Activated naive CD4-positive, alpha-beta T cell treated with anti-CD3 and anti-CD28 coated beads, Interleukin-2, amount 50 U/mL, for 16 hours (primary cell): ENCODE measurements at regions not wholly inside any gene's neighbourhood (a gene's known extent, or its start where the extent isn't known, plus 50 kb on each side); places are given as distances from the start of the nearest gene placed in this dataset.

Experiments used
- DNase-seq: peaks from one replicate; pipeline ENCODE4 v3.0.0-alpha.2; 2020

DNA sequence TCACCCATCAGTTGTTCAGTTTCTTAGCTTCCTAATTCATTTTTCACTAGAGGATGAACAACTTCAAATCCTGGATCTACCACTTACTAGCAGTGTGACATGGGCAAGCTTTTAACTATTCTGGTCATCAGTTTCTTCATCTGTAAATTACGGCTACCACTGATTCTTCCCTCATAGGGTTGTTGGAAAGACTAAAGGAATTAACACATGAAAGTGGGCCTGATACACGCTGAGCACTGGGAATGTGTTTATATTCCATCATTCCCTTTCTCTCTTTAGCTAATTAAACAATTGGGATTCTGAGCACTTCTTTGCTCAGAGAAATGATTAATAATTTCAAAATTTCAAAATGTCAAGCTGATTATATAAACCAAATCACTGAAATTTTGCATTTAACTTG lies 862.3 kb upstream of the GCFC2 start:
- no peak for DNase-seq

GRCh38 chr2:76569819-76570218 lies 859.1 kb upstream of the GCFC2 start:
- DNase-seq = no peak

GRCh38 chr2:76567478-76567877 lies 856.8 kb upstream of the GCFC2 start:
- no peak for DNase-seq

DNA sequence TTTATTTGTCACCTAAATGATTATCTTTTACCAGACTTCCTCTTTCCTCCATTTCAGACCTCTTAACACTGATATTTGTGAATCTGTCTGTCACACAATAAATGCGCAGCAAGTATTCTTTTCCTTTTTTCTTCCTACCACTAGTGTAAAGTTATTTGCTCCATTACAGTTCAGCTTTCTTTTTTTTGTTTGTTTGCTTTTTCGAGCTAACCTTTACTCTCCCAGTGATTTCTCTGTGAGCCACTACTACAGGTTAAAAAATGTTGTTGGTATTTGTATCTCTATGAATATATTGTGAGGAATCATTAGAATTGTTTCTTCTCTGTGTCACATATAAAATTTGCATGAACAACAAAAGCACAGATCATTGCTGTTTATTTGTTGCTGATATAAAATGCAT lies 854.0 kb upstream of the GCFC2 start:
- DNase-seq = no peak

GRCh38 chr2:76563730-76564129 lies 853.0 kb upstream of the GCFC2 start:
- no peak for DNase-seq

DNA sequence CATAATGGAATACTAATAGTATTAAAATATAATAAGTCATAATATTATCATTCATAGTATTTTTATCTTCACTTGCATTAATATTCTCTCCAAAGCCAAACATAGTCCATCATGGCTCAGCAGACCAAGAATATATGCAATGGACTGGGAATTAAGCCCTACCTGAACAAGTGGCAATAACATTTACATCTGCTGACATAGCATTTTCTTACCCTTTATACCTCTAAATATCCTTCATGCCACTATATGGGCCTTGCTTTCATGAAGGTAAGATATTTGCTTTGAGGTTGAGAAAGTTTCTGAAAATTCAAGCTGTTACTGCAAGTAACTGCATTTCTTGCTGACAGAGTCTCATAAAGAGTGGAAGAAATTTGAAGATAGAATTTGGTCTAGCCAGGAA lies 847.4 kb upstream of the GCFC2 start:
- no peak for DNase-seq

DNA sequence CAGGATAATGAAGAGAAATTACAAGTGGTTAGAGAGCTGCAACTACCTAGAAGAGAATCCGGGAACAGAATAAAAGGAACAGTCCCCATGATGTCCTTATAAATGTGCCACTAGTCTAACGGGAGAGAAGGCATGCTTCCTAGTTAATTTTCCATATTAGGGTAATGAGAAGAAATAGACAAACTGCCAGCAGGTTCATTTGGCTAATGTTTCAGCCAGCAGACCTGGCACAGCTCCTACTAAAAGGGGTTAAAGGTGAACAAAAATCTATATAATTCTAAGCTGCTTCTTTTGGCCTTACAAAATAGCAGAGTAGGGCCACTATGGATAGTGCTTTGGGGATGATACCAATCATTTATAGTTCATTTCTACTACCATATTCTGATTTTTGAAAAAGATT lies 845.3 kb upstream of the GCFC2 start:
- DNase-seq = no peak

- no peak for DNase-seq
These were observed 835.5 kb upstream of the GCFC2 start for GRCh38 chr2:76546207-76546606.

- DNase-seq = no peak
These were observed 834.2 kb upstream of the GCFC2 start for GRCh38 chr2:76544901-76545300.

- DNase-seq = no peak
These were observed 806.8 kb upstream of the GCFC2 start for GRCh38 chr2:76517574-76517909.

- no peak for DNase-seq
These were observed 806.3 kb upstream of the GCFC2 start for GRCh38 chr2:76516861-76517573.

- DNase-seq = no peak
These were observed 801.6 kb upstream of the GCFC2 start for GRCh38 chr2:76512201-76512820.

DNA sequence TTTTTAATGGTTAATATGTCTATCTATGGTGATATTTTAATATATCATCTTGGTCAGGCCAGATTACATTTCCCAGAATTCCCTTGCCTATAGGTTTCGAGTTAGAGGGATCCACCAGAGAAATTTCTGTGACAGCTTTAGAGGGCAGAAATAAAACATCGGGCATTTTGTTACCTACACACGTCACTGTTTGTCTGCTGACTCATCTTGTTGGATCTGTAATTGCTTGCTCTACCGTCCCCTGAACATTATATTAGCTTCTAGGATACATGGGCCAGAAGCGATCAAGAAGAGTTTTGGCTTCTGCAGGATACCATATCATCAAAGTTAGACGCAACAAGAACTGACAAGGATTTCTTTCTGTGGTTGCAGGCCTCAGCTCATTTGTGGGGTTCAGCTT lies 795.8 kb upstream of the GCFC2 start:
- no peak for DNase-seq

DNA sequence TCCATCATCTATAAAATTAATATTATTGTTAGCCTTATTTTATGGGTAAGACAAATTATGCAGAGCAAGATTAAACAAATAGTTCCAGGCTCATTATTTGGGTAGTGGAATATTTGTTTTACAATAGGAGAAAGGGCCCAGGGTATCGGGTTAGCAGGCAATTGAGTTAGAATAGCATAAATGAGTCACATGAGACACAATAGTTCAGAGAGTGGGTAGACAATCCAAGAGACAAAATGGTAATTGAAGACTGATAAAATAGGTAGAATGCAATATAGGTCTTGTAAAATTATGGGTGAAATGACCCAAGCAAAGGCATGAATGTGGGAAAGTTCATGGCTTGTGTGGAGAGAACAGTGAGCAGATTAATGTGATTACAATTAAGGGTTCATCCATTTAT lies 790.9 kb upstream of the GCFC2 start:
- DNase-seq = no peak

GRCh38 chr2:76498360-76498759 lies 787.6 kb upstream of the GCFC2 start:
- no peak for DNase-seq

- DNase-seq = no peak
These were observed 780.8 kb upstream of the GCFC2 start for GRCh38 chr2:76491503-76491902.

DNA sequence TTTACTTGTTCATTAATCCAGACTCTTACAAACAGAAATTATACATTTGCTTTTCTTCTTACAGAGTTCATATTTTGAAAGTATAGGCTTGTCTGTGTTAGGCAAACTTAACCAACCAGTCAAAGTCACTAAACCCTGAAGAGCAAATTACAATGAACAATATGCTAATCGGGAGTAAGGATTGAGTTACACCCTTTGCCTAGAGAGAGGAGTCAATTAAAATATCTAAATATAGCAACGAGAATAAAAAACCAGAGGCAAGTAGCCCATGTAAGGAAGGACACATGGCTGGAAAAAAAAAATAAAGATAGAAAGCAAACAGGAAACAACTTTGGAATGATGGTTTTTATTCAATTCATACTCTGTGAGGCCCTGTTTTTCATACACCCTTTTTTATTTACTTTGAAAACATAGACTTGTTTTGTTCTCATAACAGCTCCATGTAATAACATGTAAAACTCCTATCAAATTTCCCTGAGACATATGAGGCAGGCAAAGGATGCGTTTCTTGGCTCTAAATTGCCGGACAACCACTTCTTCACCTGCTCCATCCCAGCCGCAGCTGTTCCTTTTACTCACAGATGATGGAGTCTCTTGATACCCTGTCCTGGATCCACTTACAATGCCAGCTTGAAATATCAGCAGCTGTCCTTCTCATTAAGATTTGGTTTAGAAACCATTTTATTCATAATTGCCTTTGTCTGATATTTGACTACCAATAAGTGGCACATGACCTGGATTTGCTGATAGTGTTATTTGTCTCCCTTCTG lies 767.7 kb upstream of the GCFC2 start:
- DNase-seq = no peak

DNA sequence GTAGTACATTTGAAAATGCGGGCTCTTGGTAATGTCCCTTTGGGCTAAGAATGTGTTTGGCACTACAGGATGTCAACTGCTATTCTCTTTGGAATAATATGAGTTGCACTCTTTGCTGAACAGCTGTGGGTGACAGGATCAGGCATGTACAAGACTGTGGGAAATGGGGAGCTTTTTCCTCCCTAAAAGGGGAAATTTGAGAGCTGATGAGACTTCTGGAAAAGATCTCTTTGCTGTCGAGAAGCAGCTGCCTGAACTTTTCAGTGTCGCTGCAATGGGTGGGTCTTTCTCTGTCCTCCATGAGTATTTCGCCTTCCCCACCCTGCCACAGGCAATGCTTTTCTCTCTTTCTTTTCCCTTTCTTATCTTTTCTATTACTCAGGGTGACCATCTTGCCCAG lies 762.2 kb upstream of the GCFC2 start:
- no peak for DNase-seq

DNA sequence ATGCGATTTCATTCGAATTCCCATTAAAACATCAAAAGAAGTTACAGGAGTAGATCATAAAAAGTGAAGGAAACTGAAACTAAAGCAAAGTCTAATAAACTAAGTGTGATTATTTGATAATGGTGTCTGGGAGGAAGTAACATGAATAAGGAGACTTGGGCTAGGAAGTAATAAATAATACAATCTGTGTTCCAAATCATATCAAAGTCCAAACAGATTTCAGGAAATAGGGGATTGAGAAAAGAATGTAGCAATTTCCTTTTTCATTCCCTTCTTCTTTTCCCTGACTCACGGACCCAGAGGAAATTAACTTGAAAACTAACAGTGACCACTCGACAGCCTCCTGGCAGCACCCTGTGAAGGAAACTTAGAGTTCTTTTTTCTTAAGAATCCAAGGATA lies 758.4 kb upstream of the GCFC2 start:
- no peak for DNase-seq

DNA sequence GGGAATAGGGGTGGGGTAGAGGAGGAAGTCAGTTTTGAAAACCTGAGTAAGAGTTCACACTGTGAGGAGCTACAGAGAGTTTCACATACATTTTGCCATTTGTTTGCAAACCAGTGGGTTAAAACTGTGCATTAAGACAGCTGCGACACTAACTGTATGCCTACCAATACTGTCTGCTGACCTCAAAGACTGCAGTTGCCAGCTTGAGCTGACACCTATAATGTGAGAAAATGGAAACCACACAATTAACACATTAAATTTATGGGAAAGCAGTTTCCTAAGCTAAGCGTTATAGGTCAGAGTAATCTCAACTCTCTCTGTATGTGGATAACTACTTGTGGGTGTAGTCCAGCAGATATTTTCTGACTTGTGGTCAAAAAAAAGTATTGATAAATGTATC lies 756.6 kb upstream of the GCFC2 start:
- DNase-seq = no peak

GRCh38 chr2:76464310-76464709 lies 753.6 kb upstream of the GCFC2 start:
- no peak for DNase-seq

DNA sequence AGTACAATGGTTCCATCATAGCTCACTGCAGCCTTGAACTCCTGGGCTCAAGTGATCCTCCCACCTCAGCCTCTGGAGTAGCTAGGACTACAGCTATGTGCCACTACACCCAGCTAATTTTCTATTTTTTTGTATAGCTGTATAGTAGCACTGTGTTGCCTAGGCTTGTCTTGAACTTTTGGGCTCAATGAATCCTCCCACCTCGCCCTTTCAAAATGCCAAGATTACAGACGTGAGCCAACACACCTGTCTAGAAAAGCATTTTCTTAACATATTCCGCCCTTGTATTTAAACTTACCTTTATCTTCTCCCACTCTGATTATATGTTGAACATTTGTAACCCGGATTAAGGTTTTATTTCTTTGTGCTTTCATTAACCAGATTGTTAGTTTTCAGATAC lies 750.7 kb upstream of the GCFC2 start:
- DNase-seq = no peak

GRCh38 chr2:76455910-76456309 lies 745.2 kb upstream of the GCFC2 start:
- DNase-seq = no peak

DNA sequence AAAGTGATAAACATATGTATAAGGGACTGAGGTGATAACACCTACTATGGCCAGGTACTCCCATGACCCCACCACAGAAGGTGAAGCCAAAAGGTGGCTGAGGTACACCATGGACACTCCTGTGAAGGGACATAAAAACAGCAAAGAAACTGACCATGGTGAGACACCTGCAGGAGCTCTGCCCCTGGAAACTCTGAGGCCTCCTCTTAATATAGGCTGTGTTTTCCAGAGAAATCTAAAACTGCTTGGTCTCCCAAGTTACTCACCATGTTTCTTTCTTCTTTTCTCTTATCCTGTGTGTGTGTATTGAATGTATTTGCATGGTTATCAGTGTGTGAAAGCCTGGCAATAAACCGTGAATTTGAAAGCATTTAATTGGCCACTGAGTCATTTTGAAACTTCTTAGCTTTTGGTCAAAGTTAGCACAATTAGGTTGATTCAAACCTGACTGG lies 739.3 kb upstream of the GCFC2 start:
- DNase-seq = no peak
